Astrocyte (in vitro differentiated cells and primary cell): ENCODE measurements at regions not wholly inside any gene's neighbourhood (a gene's known extent, or its start where the extent isn't known, plus 50 kb on each side); places are given as distances from the start of the nearest gene placed in this dataset.

Experiments used
- CTCF ChIP-seq: IDR thresholded peaks from 2 replicates; pipeline ENCODE4 v1.5.1; 2011; ENCODE audit warnings: low read depth, mild to moderate bottlenecking, inconsistent platforms, low read length, moderate library complexity; ENCODE audit not compliant: insufficient read depth
- EZH2 ChIP-seq: IDR thresholded peaks from 2 replicates; pipeline ENCODE4 v1.6.1; 2012; ENCODE audit warnings: mild to moderate bottlenecking, low read length, inconsistent platforms; ENCODE audit not compliant: insufficient read depth

DNA sequence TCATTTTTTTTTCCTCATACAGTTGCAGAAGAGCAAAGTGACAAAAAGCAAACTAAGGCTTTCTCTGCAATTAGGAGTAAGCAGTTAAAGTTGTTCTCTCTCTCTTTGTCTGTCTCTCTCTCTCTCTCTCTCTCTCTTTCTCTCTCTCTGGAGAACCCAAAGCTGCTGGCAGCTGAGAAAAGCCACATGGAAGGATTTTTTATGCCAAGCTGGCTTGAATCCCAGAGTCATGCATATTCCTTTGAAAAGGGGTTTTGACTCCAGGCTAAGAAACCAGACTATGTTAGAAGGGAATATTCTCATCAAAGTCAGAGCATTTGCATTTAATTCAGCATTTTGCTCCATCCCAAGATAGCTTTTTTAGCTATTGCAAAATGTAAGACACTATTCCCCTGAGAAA is 1114.2 kb upstream of the GOT2 start:
- TF ChIP-seq CTCF = no peak
- TF ChIP-seq EZH2 = no peak
